ENCODE measurements at regions not wholly inside any gene's neighbourhood (a gene's known extent, or its start where the extent isn't known, plus 50 kb on each side); places are given as distances from the start of the nearest gene placed in this dataset.

GRCh38 chr6:91816335-91816734 lies 1229.5 kb upstream of the MAP3K7 start:
- intact Hi-C loops (cut with DNase I; ENCODE audit: low total_unique reads), result no loop called here
- H3K4me3 ChIP-seq, result no peak overlapping the region
- DNase-seq, result peak in 1 of 2 donors; percentile 45
- H3K4me1 ChIP-seq, result no peaks in the 10 kb centered on the region
- no peaks in the 10 kb centered on the region for H3K27me3 ChIP-seq
- TF ChIP-seq, protein P1, sequence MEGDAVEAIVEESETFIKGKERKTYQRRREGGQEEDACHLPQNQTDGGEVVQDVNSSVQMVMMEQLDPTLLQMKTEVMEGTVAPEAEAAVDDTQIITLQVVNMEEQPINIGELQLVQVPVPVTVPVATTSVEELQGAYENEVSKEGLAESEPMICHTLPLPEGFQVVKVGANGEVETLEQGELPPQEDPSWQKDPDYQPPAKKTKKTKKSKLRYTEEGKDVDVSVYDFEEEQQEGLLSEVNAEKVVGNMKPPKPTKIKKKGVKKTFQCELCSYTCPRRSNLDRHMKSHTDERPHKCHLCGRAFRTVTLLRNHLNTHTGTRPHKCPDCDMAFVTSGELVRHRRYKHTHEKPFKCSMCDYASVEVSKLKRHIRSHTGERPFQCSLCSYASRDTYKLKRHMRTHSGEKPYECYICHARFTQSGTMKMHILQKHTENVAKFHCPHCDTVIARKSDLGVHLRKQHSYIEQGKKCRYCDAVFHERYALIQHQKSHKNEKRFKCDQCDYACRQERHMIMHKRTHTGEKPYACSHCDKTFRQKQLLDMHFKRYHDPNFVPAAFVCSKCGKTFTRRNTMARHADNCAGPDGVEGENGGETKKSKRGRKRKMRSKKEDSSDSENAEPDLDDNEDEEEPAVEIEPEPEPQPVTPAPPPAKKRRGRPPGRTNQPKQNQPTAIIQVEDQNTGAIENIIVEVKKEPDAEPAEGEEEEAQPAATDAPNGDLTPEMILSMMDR (IDR thresholded peaks at IDR 0.05), result no peak
- no peaks in the 10 kb centered on the region for H3K36me3 ChIP-seq
- no peaks in the 10 kb centered on the region for H3K9me3 ChIP-seq
- H3K27ac ChIP-seq, result no peak overlapping the region

DNA sequence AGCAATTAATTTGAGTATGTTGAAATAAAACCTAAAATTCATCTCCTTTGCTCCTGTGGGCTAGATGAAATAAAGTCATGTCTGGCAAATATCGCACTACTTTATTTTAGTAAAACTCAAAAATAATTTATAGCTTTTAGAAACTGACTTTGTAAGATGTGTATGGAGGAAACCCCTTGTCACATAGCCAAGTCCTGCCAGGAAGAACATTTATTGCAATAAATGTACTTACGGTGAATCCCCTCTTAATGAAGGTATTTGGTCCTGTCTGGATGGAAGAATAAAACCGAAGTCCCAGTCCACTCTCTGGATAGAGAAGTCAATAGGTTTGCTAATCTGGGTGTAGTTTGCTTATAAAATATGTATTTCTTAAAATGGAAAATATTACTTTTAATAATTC lies 1226.8 kb upstream of the MAP3K7 start:
- no peak overlapping the region for H3K4me3 ChIP-seq
- H3K27ac ChIP-seq, result no peak overlapping the region
- intact Hi-C loops (cut with DNase I; ENCODE audit: low total_unique reads), result no loop called here
- TF ChIP-seq, protein P1 (IDR thresholded peaks at IDR 0.05), result no peak
- H3K27me3 ChIP-seq, result no peaks in the 10 kb centered on the region
- DNase-seq, result no peak
- H3K9me3 ChIP-seq, result no peaks in the 10 kb centered on the region
- no peaks in the 10 kb centered on the region for H3K4me1 ChIP-seq
- no peaks in the 10 kb centered on the region for H3K36me3 ChIP-seq

DNA sequence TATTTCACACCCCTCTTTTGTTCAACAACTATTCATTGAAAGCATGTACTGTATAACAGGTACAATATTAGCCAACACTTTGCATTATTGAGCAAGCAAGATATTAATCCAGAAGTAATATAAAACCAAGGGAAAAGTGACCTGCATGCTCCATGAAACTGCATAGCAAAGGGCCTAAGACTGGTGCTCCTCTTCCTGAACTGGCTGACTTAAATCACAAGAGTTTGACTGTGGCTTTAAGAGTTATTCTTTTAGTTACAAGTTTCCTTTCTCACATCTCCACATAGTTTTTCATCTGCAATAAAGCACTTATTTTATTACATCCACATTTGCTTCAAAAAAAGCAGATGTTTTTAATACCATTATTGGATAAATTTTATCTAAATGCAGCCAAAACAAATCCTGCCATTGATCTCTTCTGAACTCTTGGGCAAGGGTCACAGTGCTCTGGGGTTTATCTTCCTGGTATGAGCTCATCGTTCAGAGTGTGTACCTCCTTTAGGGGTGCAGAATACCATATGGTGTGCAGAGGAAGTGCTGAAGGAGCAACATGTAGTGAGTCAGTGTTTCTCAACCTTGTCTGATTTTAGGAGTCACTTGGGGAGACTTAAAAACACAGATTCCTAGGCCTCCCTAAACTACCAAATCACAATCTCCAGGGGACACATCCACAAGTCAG lies 1225.9 kb upstream of the MAP3K7 start:
- TF ChIP-seq, protein P1 (IDR thresholded peaks at IDR 0.05), result no peak
- no peaks in the 10 kb centered on the region for H3K36me3 ChIP-seq
- no peaks in the 10 kb centered on the region for H3K9me3 ChIP-seq
- no peak for DNase-seq
- intact Hi-C loops (cut with DNase I; ENCODE audit: low total_unique reads), result no loop called here
- H3K27ac ChIP-seq, result no peak overlapping the region
- H3K4me1 ChIP-seq, result no peaks in the 10 kb centered on the region
- no peak overlapping the region for H3K4me3 ChIP-seq
- no peaks in the 10 kb centered on the region for H3K27me3 ChIP-seq

DNA sequence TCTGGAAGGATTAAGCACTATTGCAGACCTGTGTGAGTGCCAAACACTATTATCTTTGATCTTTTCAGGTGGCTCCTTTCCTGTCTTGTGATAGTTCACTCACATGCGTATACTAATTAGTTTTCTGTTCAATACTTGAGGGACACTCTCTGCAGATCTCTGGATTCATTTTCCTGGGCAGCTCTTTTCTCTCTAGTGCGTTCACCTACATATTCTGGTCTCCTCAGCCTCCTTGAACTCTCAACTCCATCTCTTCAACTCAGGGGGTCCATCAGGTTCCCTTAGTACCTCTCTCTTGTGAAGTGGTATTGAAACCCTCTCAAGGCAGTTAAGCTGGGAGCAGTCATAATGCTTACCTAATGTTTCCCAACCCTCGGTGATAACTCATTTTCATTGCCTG lies 1218.1 kb upstream of the MAP3K7 start:
- Histone ChIP-seq H3K4me1 (no peaks in the 10 kb centered on the region), H3K9me3 (no peaks in the 10 kb centered on the region), H3K27ac (no peak overlapping the region), H3K4me3 (no peak overlapping the region), H3K36me3 (no peaks in the 10 kb centered on the region), H3K27me3 (no peaks in the 10 kb centered on the region)
- DNase-seq, result no peak
- TF ChIP-seq, protein P1 (IDR thresholded peaks at IDR 0.05), result no peak
- intact Hi-C loops (cut with DNase I; ENCODE audit: low total_unique reads), result no loop called here

DNA sequence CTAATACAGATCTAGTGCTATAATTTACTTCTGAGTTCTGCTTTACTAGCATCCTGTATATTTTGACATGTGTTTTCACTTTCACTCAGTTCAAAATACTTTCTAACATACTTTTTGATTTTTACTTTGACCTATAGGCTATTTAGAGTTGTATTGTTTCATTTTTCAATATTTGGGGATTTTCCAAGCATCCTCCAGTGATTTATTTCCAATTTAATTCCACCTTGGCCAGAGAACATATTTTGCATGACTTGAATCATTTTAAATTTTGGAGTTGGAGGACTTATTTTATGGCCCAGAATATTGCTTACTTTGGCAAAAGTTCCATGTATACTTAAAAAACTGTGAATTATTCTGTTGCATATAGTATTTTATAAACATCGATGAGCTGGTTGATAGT lies 1215.6 kb upstream of the MAP3K7 start:
- Histone ChIP-seq H3K36me3 (no peaks in the 10 kb centered on the region), H3K9me3 (no peaks in the 10 kb centered on the region), H3K27ac (no peak overlapping the region), H3K27me3 (no peaks in the 10 kb centered on the region), H3K4me1 (no peaks in the 10 kb centered on the region), H3K4me3 (no peak overlapping the region)
- TF ChIP-seq, protein P1 (IDR thresholded peaks at IDR 0.05), result no peak
- no peak for DNase-seq
- intact Hi-C loops (cut with DNase I; ENCODE audit: low total_unique reads), result no loop called here

GRCh38 chr6:91796603-91797002 lies 1209.7 kb upstream of the MAP3K7 start:
- intact Hi-C loops (cut with DNase I; ENCODE audit: low total_unique reads), result no loop called here
- Histone ChIP-seq H3K4me3 (no peak overlapping the region), H3K27ac (no peak overlapping the region), H3K36me3 (no peaks in the 10 kb centered on the region), H3K9me3 (no peaks in the 10 kb centered on the region), H3K4me1 (no peaks in the 10 kb centered on the region), H3K27me3 (no peaks in the 10 kb centered on the region)
- TF ChIP-seq, protein P1 (IDR thresholded peaks at IDR 0.05), result no peak
- no peak for DNase-seq
